NT2/D1 (cell line): ENCODE measurements at regions not wholly inside any gene's neighbourhood (a gene's known extent, or its start where the extent isn't known, plus 50 kb on each side); places are given as distances from the start of the nearest gene placed in this dataset.

ENCODE experiments used
- SUZ12 ChIP-seq: IDR thresholded peaks from 2 replicates; pipeline ENCODE4 v1.6.1; 2011; ENCODE audit not compliant: insufficient read length, insufficient read depth; ENCODE audit errors: extremely low read depth
- YY1 ChIP-seq: IDR thresholded peaks from 2 replicates; pipeline ENCODE4 v1.6.1; 2011; ENCODE audit not compliant: insufficient read length, insufficient read depth
- ZNF274 ChIP-seq: IDR thresholded peaks from 2 replicates; pipeline ENCODE4 v1.6.1; 2011; ENCODE audit warnings: mild to moderate bottlenecking, low read depth, low read length

GRCh38 chr6:50305660-50306059, 255.9 kb upstream of the DEFB112 start:
- TF ChIP-seq SUZ12 (no peak), ZNF274 (no peak), YY1 (no peak)
